ENCODE measurements at regions not wholly inside any gene's neighbourhood (a gene's known extent, or its start where the extent isn't known, plus 50 kb on each side); places are given as distances from the start of the nearest gene placed in this dataset.

DNA sequence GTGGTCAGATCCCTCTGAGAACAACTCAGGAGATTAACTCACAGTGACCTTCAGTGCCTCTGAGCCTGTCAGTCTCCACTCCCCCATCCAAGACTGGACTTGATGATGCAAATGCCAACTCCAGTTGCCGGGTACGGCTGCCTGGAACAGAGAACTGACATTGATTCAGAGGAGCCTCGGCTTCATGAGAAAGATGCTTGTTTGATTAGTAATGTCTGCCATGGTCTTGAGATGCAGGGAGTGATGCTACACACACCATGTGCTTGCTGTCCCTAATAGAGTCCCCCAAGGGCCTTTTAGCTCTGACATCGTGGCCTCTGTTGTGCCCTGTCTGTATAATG lies 51.8 kb upstream of the LRP8 start:
- TF ChIP-seq, protein P1, sequence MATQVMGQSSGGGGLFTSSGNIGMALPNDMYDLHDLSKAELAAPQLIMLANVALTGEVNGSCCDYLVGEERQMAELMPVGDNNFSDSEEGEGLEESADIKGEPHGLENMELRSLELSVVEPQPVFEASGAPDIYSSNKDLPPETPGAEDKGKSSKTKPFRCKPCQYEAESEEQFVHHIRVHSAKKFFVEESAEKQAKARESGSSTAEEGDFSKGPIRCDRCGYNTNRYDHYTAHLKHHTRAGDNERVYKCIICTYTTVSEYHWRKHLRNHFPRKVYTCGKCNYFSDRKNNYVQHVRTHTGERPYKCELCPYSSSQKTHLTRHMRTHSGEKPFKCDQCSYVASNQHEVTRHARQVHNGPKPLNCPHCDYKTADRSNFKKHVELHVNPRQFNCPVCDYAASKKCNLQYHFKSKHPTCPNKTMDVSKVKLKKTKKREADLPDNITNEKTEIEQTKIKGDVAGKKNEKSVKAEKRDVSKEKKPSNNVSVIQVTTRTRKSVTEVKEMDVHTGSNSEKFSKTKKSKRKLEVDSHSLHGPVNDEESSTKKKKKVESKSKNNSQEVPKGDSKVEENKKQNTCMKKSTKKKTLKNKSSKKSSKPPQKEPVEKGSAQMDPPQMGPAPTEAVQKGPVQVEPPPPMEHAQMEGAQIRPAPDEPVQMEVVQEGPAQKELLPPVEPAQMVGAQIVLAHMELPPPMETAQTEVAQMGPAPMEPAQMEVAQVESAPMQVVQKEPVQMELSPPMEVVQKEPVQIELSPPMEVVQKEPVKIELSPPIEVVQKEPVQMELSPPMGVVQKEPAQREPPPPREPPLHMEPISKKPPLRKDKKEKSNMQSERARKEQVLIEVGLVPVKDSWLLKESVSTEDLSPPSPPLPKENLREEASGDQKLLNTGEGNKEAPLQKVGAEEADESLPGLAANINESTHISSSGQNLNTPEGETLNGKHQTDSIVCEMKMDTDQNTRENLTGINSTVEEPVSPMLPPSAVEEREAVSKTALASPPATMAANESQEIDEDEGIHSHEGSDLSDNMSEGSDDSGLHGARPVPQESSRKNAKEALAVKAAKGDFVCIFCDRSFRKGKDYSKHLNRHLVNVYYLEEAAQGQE (IDR thresholded peaks at IDR 0.05; ENCODE audit: insufficient read depth in 1 of 2, low read depth in 2 of 2, low read length in 1 of 2), result no peak
- TF ChIP-seq, protein P2, sequence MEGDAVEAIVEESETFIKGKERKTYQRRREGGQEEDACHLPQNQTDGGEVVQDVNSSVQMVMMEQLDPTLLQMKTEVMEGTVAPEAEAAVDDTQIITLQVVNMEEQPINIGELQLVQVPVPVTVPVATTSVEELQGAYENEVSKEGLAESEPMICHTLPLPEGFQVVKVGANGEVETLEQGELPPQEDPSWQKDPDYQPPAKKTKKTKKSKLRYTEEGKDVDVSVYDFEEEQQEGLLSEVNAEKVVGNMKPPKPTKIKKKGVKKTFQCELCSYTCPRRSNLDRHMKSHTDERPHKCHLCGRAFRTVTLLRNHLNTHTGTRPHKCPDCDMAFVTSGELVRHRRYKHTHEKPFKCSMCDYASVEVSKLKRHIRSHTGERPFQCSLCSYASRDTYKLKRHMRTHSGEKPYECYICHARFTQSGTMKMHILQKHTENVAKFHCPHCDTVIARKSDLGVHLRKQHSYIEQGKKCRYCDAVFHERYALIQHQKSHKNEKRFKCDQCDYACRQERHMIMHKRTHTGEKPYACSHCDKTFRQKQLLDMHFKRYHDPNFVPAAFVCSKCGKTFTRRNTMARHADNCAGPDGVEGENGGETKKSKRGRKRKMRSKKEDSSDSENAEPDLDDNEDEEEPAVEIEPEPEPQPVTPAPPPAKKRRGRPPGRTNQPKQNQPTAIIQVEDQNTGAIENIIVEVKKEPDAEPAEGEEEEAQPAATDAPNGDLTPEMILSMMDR (IDR thresholded peaks at IDR 0.05), result no peak
- no peak for TF ChIP-seq POLR2AphosphoS5 (IDR thresholded peaks at IDR 0.05; ENCODE audit: low read depth, low read length)
- no peak for TF ChIP-seq TCF7L2 (IDR thresholded peaks at IDR 0.05; ENCODE audit: low read depth, low read length)
- no peak for TF ChIP-seq SIN3A (IDR thresholded peaks at IDR 0.05; ENCODE audit: borderline replicate concordance, insufficient read depth, low read depth, low read length)
